ENCODE measurements at regions not wholly inside any gene's neighbourhood (a gene's known extent, or its start where the extent isn't known, plus 50 kb on each side); places are given as distances from the start of the nearest gene placed in this dataset.

- Histone ChIP-seq H3K4me3 (ENCODE audit: low read depth in 1 of 3, low read length in 3 of 3) (no peak overlapping the region), H3K27me3 (ENCODE audit: control insufficient read depth in 4 of 4, insufficient read depth in 4 of 4, low read length in 3 of 4) (no peaks in the 10 kb centered on the region), H3K9ac (ENCODE audit: low read depth in 1 of 2, low read length in 2 of 2) (no peak overlapping the region), H3K36me3 (ENCODE audit: control insufficient read depth in 4 of 4, insufficient read depth in 3 of 4, low read depth in 1 of 4, low read length in 3 of 4) (no peaks in the 10 kb centered on the region), H3K27ac (ENCODE audit: low read depth in 1 of 2, low read length in 2 of 2) (no peak overlapping the region), H3K9me3 (ENCODE audit: control insufficient read depth in 4 of 4, low read length in 3 of 4) (peaks cover 0 to 4% (median 0%) of the 10 kb centered on the region in 4 donors), H3K4me1 (ENCODE audit: control insufficient read depth in 4 of 4, insufficient read depth in 4 of 4, low read length in 3 of 4) (no peaks in the 10 kb centered on the region)
- TF ChIP-seq RAD21 (IDR thresholded peaks at IDR 0.05) (no peak), YY1 (IDR thresholded peaks at IDR 0.05) (no peak), HNF4G (IDR thresholded peaks at IDR 0.05) (no peak), MAX (IDR thresholded peaks at IDR 0.05) (no peak), CTCF (IDR thresholded peaks at IDR 0.05; ENCODE audit: low read depth, low read length, missing input control) (no peak), RXRA (IDR thresholded peaks at IDR 0.05) (no peak), REST (IDR thresholded peaks at IDR 0.05) (no peak), EGR1 (IDR thresholded peaks at IDR 0.05; ENCODE audit: low read depth in 2 of 2) (no peak), FOXA2 (IDR thresholded peaks at IDR 0.05) (no peak), ATF3 (IDR thresholded peaks at IDR 0.05) (no peak), FOXA1 (IDR thresholded peaks at IDR 0.05) (no peak), NR2F2 (IDR thresholded peaks at IDR 0.05) (no peak), ZBTB33 (IDR thresholded peaks at IDR 0.05) (no peak), GABPA (IDR thresholded peaks at IDR 0.05 in 1 of 2, conservative IDR thresholded peaks at IDR 0.05 in 1 of 2) (no peak), JUND (IDR thresholded peaks at IDR 0.05) (no peak), TAF1 (conservative IDR thresholded peaks at IDR 0.05) (no peak), SP1 (IDR thresholded peaks at IDR 0.05) (no peak)
- DNase-seq (ENCODE audit: low spot score), result no peak
Measured at GRCh38 chr11:106420686-106421085, 343.2 kb downstream of the AASDHPPT start.
